Endothelial cell of umbilical vein (primary cell): ENCODE measurements at regions not wholly inside any gene's neighbourhood (a gene's known extent, or its start where the extent isn't known, plus 50 kb on each side); places are given as distances from the start of the nearest gene placed in this dataset.

Experiments
- BruUV-seq: library from RNA; stranded (reverse); fragments of 400-500 nt; replicated peaks from 2 replicates; lab custom pipeline; 2021; lab: Mats Ljungman, UMichigan
- CTCF ChIA-PET: fragments of 300-600, 350-600 bp; sonication (Branson Sonifier 250); formaldehyde crosslinking; loops from one replicate; lab custom pipeline; 2021; ENCODE audit warnings: antibody characterized with exemption, inconsistent platforms; lab: Charles Lee
- POLR2A ChIA-PET: fragments of 300-600, 350-600 bp; sonication (Branson Sonifier 250); formaldehyde crosslinking; loops from one replicate; lab custom pipeline; 2021; ENCODE audit warnings: antibody characterized with exemption, inconsistent platforms; lab: Charles Lee
- DNase-seq: peaks from one replicate; pipeline ENCODE4 v3.0.0-alpha.2; 2011; ENCODE audit warnings: low read depth, low spot score
- FAIRE-seq: peaks from 2 replicates; lab custom pipeline; 2011; peaks lifted over from hg19 to GRCh38; lab: Jason Lieb, UNC
- H2AFZ ChIP-seq: 2 replicates; pipeline ENCODE4 v1.6.0; 2012; ENCODE audit warnings: low read depth, low read length, control low read depth, inconsistent platforms
- H3K27ac ChIP-seq: 2 replicates; pipeline ENCODE4 v1.5.1; 2011; ENCODE audit warnings: low read depth, mild to moderate bottlenecking, control low read depth, low read length, moderate library complexity; ENCODE audit not compliant: insufficient read depth
- H3K27me3 ChIP-seq, 2 experiments: 2 replicates each; pipeline versions ENCODE4 v1.6.0 to v1.6.1; 2011; ENCODE audit warnings: low read length in 2 of 2, mixed read lengths in 1 of 2; ENCODE audit not compliant: control insufficient read depth in 2 of 2, insufficient read depth in 2 of 2
- H3K36me3 ChIP-seq, 2 experiments: 2 replicates in 1 of 2; 3 replicates in 1 of 2; pipeline ENCODE4 v1.5.1; 2011; ENCODE audit warnings: low read length in 2 of 2, mild to moderate bottlenecking in 1 of 2, moderate library complexity in 1 of 2; ENCODE audit not compliant: control insufficient read depth in 2 of 2, insufficient read depth in 2 of 2; ENCODE audit errors: extremely low read depth in 1 of 2
- H3K4me1 ChIP-seq: 3 replicates; pipeline ENCODE4 v1.5.1; 2011; ENCODE audit warnings: mild to moderate bottlenecking, low read length; ENCODE audit not compliant: control insufficient read depth, insufficient read depth; ENCODE audit errors: extremely low read depth
- H3K4me2 ChIP-seq: 2 replicates; pipeline ENCODE4 v1.6.1; 2011; ENCODE audit warnings: low read length, control low read depth, mixed read lengths; ENCODE audit not compliant: insufficient read depth
- H3K4me3 ChIP-seq, 3 experiments: fragments of 200-600 bp in 1 of 3; sonication (generic), shearing (Covaris generic) in 1 of 3; replicated peaks in 1 of 3; 2 replicates each; pipeline ENCODE4 v1.5.1; 2011 to 2016; ENCODE audit warnings: control low read depth in 3 of 3, low read length in 3 of 3, mild to moderate bottlenecking in 2 of 3, inconsistent platforms in 1 of 3, low read depth in 1 of 3, moderate library complexity in 1 of 3; ENCODE audit not compliant: insufficient read depth in 1 of 3
- H3K79me2 ChIP-seq: 2 replicates; pipeline ENCODE4 v1.6.0; 2012; ENCODE audit warnings: low read length, inconsistent platforms; ENCODE audit not compliant: control insufficient read depth, insufficient read depth
- H3K9ac ChIP-seq: replicated peaks from 2 replicates; pipeline ENCODE3; 2011; ENCODE audit warnings: low read length, control low read depth; ENCODE audit not compliant: insufficient read depth; ENCODE audit errors: extremely low read depth
- H3K9me1 ChIP-seq: replicated peaks from 3 replicates; pipeline ENCODE4 v1.6.0; 2011; ENCODE audit warnings: mild to moderate bottlenecking, low read length; ENCODE audit not compliant: control insufficient read depth, insufficient read depth; ENCODE audit errors: extremely low read depth
- H3K9me3 ChIP-seq: replicated peaks from 2 replicates; pipeline ENCODE4 v1.5.1; 2012; ENCODE audit warnings: low read length, inconsistent platforms; ENCODE audit not compliant: control insufficient read depth, insufficient read depth
- H4K20me1 ChIP-seq: replicated peaks from 2 replicates; pipeline ENCODE3; 2011; ENCODE audit warnings: mild to moderate bottlenecking, low read length; ENCODE audit not compliant: control insufficient read depth, insufficient read depth; ENCODE audit errors: extremely low read depth
- EZH2 ChIP-seq: IDR thresholded peaks from 2 replicates; pipeline ENCODE4 v1.6.1; 2012; ENCODE audit warnings: borderline replicate concordance, low read depth, mild to moderate bottlenecking, moderate library complexity, low read length, inconsistent platforms; ENCODE audit not compliant: severe bottlenecking
- FOS ChIP-seq: IDR thresholded peaks from 2 replicates; pipeline ENCODE4 v1.6.1; 2011; ENCODE audit warnings: mild to moderate bottlenecking, low read length, moderate library complexity, borderline replicate concordance; ENCODE audit not compliant: insufficient read depth
- GATA2 ChIP-seq: IDR thresholded peaks from 2 replicates; pipeline ENCODE4 v1.7.0; 2011; ENCODE audit warnings: low read depth, mild to moderate bottlenecking, moderate library complexity, mixed read lengths, low read length; ENCODE audit not compliant: insufficient read length, insufficient read depth
- JUN ChIP-seq: IDR thresholded peaks from 2 replicates; pipeline ENCODE4 v1.6.1; 2011; ENCODE audit warnings: borderline replicate concordance, low read depth; ENCODE audit not compliant: insufficient read length, insufficient read depth
- MYC ChIP-seq: IDR thresholded peaks from one replicate; pipeline ENCODE4 v1.6.1; 2011; ENCODE audit warnings: mild to moderate bottlenecking, low read depth, low read length
- POLR2A ChIP-seq: IDR thresholded peaks from 2 replicates; pipeline ENCODE4 v1.6.1; 2012; ENCODE audit warnings: low read depth, mild to moderate bottlenecking, control low read depth, low read length
- POLR2AphosphoS5 ChIP-seq: IDR thresholded peaks from 2 replicates; pipeline ENCODE4 v1.6.1; 2012; ENCODE audit warnings: low read depth, mild to moderate bottlenecking, control low read depth, low read length, moderate library complexity; ENCODE audit not compliant: insufficient read depth
- dilution Hi-C: fragments of 300-500 bp; cut with MboI; formaldehyde crosslinking; loops from one replicate; pipeline ENCODE4 v1.15.0; 2019; ENCODE audit warnings: low sequenced_read_pairs; ENCODE audit not compliant: extremely low pct_ligation_motif_present
- intact Hi-C: fragments of 100-400 bp; cut with micrococcal nuclease; formaldehyde crosslinking; loops from one replicate; pipeline ENCODE4 v1.10.0; 2022
- TF ChIP-seq, protein P1 (sequence below): IDR thresholded peaks from 2 replicates; pipeline ENCODE4 v1.6.1; 2011; ENCODE audit not compliant: insufficient read depth, insufficient read length
- TF ChIP-seq, protein P2 (sequence below), 2 donors: IDR thresholded peaks; 1 replicate in 1 of 2; 2 replicates in 1 of 2; pipeline ENCODE4 v1.5.1; 2011; ENCODE audit warnings: low read length in 2 of 2, mild to moderate bottlenecking in 2 of 2, moderate library complexity in 2 of 2, control low read depth in 1 of 2, inconsistent platforms in 1 of 2, low read depth in 1 of 2; ENCODE audit not compliant: insufficient read depth in 1 of 2; ENCODE audit errors: extremely low read depth in 1 of 2

GRCh38 chr4:187354740-187355139 lies 631.1 kb upstream of the FAT1 start:
- POLR2A ChIA-PET, result no interaction called here
- dilution Hi-C loops, result no loop called here
- intact Hi-C loops, result no loop called here

More at GRCh38 chr4:187354740-187355139, 631.1 kb upstream of the FAT1 start:
- TF ChIP-seq, protein P1, sequence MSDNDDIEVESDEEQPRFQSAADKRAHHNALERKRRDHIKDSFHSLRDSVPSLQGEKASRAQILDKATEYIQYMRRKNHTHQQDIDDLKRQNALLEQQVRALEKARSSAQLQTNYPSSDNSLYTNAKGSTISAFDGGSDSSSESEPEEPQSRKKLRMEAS, result no peak
- TF ChIP-seq MYC (no peak), JUN (no peak), POLR2AphosphoS5 (no peak), POLR2A (no peak), FOS (no peak), GATA2 (no peak), EZH2 (no peak)
- TF ChIP-seq, protein P2, sequence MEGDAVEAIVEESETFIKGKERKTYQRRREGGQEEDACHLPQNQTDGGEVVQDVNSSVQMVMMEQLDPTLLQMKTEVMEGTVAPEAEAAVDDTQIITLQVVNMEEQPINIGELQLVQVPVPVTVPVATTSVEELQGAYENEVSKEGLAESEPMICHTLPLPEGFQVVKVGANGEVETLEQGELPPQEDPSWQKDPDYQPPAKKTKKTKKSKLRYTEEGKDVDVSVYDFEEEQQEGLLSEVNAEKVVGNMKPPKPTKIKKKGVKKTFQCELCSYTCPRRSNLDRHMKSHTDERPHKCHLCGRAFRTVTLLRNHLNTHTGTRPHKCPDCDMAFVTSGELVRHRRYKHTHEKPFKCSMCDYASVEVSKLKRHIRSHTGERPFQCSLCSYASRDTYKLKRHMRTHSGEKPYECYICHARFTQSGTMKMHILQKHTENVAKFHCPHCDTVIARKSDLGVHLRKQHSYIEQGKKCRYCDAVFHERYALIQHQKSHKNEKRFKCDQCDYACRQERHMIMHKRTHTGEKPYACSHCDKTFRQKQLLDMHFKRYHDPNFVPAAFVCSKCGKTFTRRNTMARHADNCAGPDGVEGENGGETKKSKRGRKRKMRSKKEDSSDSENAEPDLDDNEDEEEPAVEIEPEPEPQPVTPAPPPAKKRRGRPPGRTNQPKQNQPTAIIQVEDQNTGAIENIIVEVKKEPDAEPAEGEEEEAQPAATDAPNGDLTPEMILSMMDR (IDR thresholded peaks at IDR 0.05; ENCODE audit: extremely low read depth in 1 of 2, insufficient read depth in 1 of 2, low read depth in 1 of 2, low read length in 2 of 2), result no peak
- Histone ChIP-seq H3K36me3 (no peaks in the 10 kb centered on the region), H3K9me3 (peaks cover 2% of the 10 kb centered on the region), H3K27ac (no peak overlapping the region), H3K4me3 (no peak overlapping the region), H2AFZ (no peak overlapping the region), H3K9me1 (no peaks in the 10 kb centered on the region), H3K4me1 (no peaks in the 10 kb centered on the region), H3K79me2 (no peaks in the 10 kb centered on the region), H3K27me3 (no peaks in the 10 kb centered on the region), H3K4me2 (no peak overlapping the region), H4K20me1 (no peaks in the 10 kb centered on the region), H3K9ac (no peak overlapping the region)
- CTCF ChIA-PET, result no interaction called here
- no peak for DNase-seq
- FAIRE-seq, result no peak
- no TSS peak for BruUV-seq
